IMR-90 (cell line): ENCODE measurements at regions not wholly inside any gene's neighbourhood (a gene's known extent, or its start where the extent isn't known, plus 50 kb on each side); places are given as distances from the start of the nearest gene placed in this dataset.
A peak's percentile ranks its signal among the peaks of the same experiment; 100 is the strongest.

ENCODE experiments used
- ATAC-seq: fragments of 200-7000 bp; cut with Tn5 transposase; 2 replicates; pipeline ENCODE4 v1.9.1; 2020; ENCODE audit warnings: low read depth, mild to moderate bottlenecking, moderate library complexity
- BruUV-seq: library from RNA; stranded (reverse); fragments of 400-500 nt; replicated peaks from 2 replicates; lab custom pipeline; 2021; lab: Mats Ljungman, UMichigan
- CTCF ChIA-PET: fragments of 300-600 bp; formaldehyde crosslinking; extraction: SDS; loops from one replicate; lab custom pipeline; 2021; ENCODE audit warnings: antibody characterized with exemption; lab: Yijun Ruan, JAX
- POLR2A ChIA-PET: fragments of 300-600 bp; sonication (Branson Sonifier 250); formaldehyde crosslinking; loops from one replicate; lab custom pipeline; 2022; ENCODE audit warnings: antibody characterized with exemption; ENCODE audit not compliant: unreplicated experiment; lab: Charles Lee
- DNase-seq: peaks from one replicate; pipeline ENCODE4 v3.0.0; 2013
- H2AFZ ChIP-seq: replicated peaks from 2 replicates; pipeline ENCODE3; 2013; ENCODE audit warnings: low read length, mild to moderate bottlenecking; ENCODE audit not compliant: poor library complexity
- H2AK5ac ChIP-seq: 2 replicates; pipeline ENCODE4 v1.6.1; 2013; ENCODE audit warnings: low read depth, low read length, inconsistent platforms
- H2AK9ac ChIP-seq: replicated peaks from 2 replicates; pipeline ENCODE3; 2013; ENCODE audit warnings: mild to moderate bottlenecking, low read depth, low read length, moderate library complexity; ENCODE audit not compliant: poor library complexity
- H2BK120ac ChIP-seq: 2 replicates; pipeline ENCODE4 v1.6.1; 2013; ENCODE audit warnings: low read depth, low read length, inconsistent platforms
- H2BK15ac ChIP-seq: 3 replicates; pipeline ENCODE4 v1.6.1; 2013; ENCODE audit warnings: low read depth, low read length, inconsistent platforms
- H2BK20ac ChIP-seq: 2 replicates; pipeline ENCODE4 v1.6.1; 2013; ENCODE audit warnings: low read depth, mild to moderate bottlenecking, inconsistent platforms, low read length, moderate library complexity
- H2BK5ac ChIP-seq: 2 replicates; pipeline ENCODE4 v1.6.1; 2013; ENCODE audit warnings: mild to moderate bottlenecking, low read depth, low read length, inconsistent platforms; ENCODE audit not compliant: poor library complexity, severe bottlenecking
- H3K14ac ChIP-seq: replicated peaks from 2 replicates; pipeline ENCODE4 v1.6.1; 2013; ENCODE audit warnings: low read depth, low read length, inconsistent platforms
- H3K18ac ChIP-seq: 2 replicates; pipeline ENCODE4 v1.6.1; 2013; ENCODE audit warnings: low read depth, low read length, control low read depth
- H3K23ac ChIP-seq: 2 replicates; pipeline ENCODE4 v1.6.1; 2013; ENCODE audit warnings: low read depth, low read length, inconsistent platforms
- H3K27ac ChIP-seq: 2 replicates; pipeline ENCODE4 v1.5.1; 2013; ENCODE audit warnings: mild to moderate bottlenecking, control low read depth, low read length; ENCODE audit not compliant: insufficient read depth
- H3K27me3 ChIP-seq: 2 replicates; pipeline ENCODE4 v1.6.1; 2013; ENCODE audit warnings: low read length; ENCODE audit not compliant: control insufficient read depth, insufficient read depth
- H3K36me3 ChIP-seq: 2 replicates; pipeline ENCODE4 v1.6.1; 2013; ENCODE audit warnings: low read length, mixed read lengths; ENCODE audit not compliant: control insufficient read depth, insufficient read depth
- H3K4ac ChIP-seq: 2 replicates; pipeline ENCODE4 v1.6.1; 2013; ENCODE audit warnings: low read depth, low read length, inconsistent platforms
- H3K4me1 ChIP-seq: 2 replicates; pipeline ENCODE4 v1.6.1; 2013; ENCODE audit warnings: low read length, mixed read lengths; ENCODE audit not compliant: control insufficient read depth, insufficient read depth
- H3K4me2 ChIP-seq: 2 replicates; pipeline ENCODE4 v1.6.1; 2013; ENCODE audit warnings: low read depth, mild to moderate bottlenecking, control low read depth, low read length, moderate library complexity
- H3K4me3 ChIP-seq: 2 replicates; pipeline ENCODE4 v1.5.1; 2013; ENCODE audit warnings: low read depth, mild to moderate bottlenecking, control low read depth, low read length, moderate library complexity; ENCODE audit not compliant: insufficient read depth
- H3K56ac ChIP-seq: 2 replicates; pipeline ENCODE4 v1.6.1; 2013; ENCODE audit warnings: low read length, inconsistent platforms; ENCODE audit not compliant: insufficient read depth; ENCODE audit errors: extremely low read depth
- H3K79me1 ChIP-seq, 2 experiments: 2 replicates each; pipeline ENCODE4 v1.6.1; 2013; ENCODE audit warnings: low read length in 2 of 2, inconsistent platforms in 1 of 2, low read depth in 1 of 2
- H3K9ac ChIP-seq: 2 replicates; pipeline ENCODE4 v1.6.1; 2013; ENCODE audit warnings: low read depth, low read length, control low read depth
- H3K9me1 ChIP-seq: 2 replicates; pipeline ENCODE4 v1.6.1; 2013; ENCODE audit warnings: low read length, inconsistent platforms; ENCODE audit not compliant: insufficient read depth
- H3K9me3 ChIP-seq: 2 replicates; pipeline ENCODE4 v1.6.1; 2013; ENCODE audit warnings: low read length; ENCODE audit not compliant: control insufficient read depth, insufficient read depth
- H4K20me1 ChIP-seq: 2 replicates; pipeline ENCODE4 v1.6.1; 2013; ENCODE audit warnings: low read length, inconsistent platforms; ENCODE audit not compliant: insufficient read depth
- H4K5ac ChIP-seq: 2 replicates; pipeline ENCODE4 v1.6.1; 2013; ENCODE audit warnings: mild to moderate bottlenecking, low read depth, low read length, control low read depth
- H4K8ac ChIP-seq, 2 experiments: 2 replicates each; pipeline ENCODE4 v1.6.1; 2013; ENCODE audit warnings: low read depth in 2 of 2, low read length in 2 of 2, control low read depth in 1 of 2, inconsistent platforms in 1 of 2
- H4K91ac ChIP-seq: 2 replicates; pipeline ENCODE4 v1.6.1; 2013; ENCODE audit warnings: low read depth, low read length, inconsistent platforms; ENCODE audit not compliant: insufficient read depth
- ELK1 ChIP-seq: fragments of 150-350 bp; IDR thresholded peaks from 2 replicates; pipeline ENCODE4 v1.6.1; 2016; ENCODE audit warnings: low read depth, mild to moderate bottlenecking, low read length, moderate library complexity, borderline replicate concordance
- FOS ChIP-seq: fragments of 150-350 bp; IDR thresholded peaks from 2 replicates; pipeline ENCODE4 v1.6.1; 2016; ENCODE audit warnings: low read depth, low read length
- MAFK ChIP-seq: IDR thresholded peaks from 2 replicates; pipeline ENCODE4 v1.6.1; 2012; ENCODE audit warnings: low read depth, low read length, improper control_type of control experiment
- SMC3 ChIP-seq: fragments of 150-350 bp; IDR thresholded peaks from 2 replicates; pipeline ENCODE4 v1.6.1; 2016; ENCODE audit warnings: low read depth, mild to moderate bottlenecking, antibody characterized with exemption, low read length, moderate library complexity
- WGBS, 2 experiments: methylation state at CpG; one replicate each; pipeline versions ENCODE4 v1.1.5 to v1.1.7; 2013; ENCODE audit warnings: missing lambda C conversion rate in 2 of 2; ENCODE audit not compliant: insufficient read length in 1 of 2; ENCODE audit errors: extremely low coverage in 2 of 2; 5-methylcytosine and 5-hydroxymethylcytosine counted together
- dilution Hi-C: fragments of 300-500 bp; cut with HindIII; formaldehyde crosslinking; loops from one replicate; pipeline ENCODE4 v1.14.3; 2018; ENCODE audit warnings: low sequenced_read_pairs; ENCODE audit not compliant: unreplicated experiment
- in situ Hi-C: fragments of 300-500 bp; cut with MboI; formaldehyde crosslinking; loops from 3 replicates; pipeline ENCODE4 v1.14.3; 2019; ENCODE audit warnings: low sequenced_read_pairs, inconsistent platforms, mixed read lengths
- intact Hi-C: fragments of 100-400 bp; cut with micrococcal nuclease; formaldehyde crosslinking; loops from 2 replicates; pipeline ENCODE4 v1.10.0; 2022

DNA sequence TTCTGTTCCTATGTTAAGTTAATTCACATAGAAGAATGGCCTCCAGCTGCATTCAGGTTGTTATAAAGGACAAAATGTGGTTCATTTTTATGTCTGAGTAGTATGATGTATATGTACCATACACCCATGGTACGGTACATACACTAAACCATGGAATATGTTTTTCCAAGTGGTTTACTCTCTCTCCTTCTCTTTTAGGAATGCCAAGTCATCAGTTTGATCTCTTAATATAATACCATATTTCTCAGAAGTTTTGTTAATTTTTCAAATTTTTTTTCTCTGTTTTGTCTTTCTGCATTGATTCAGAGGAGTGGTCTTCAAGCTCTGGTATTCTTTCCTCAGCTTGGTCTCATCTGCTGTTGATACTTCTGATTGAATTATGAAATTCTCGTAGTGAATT, 230.9 kb downstream of the DSEL start:
- CTCF ChIA-PET = interaction anchor here (0.6 kb wide), 2 partner anchors 230 to 729 kb away, joined by 3 to 8 read pairs; no protein-coding TSS in a partner anchor
- dilution Hi-C loops = no loop called here

More for the DNA sequence above, 230.9 kb downstream of the DSEL start:
- DNase-seq = no peak
- no peak overlapping the region for H2BK120ac ChIP-seq
- H3K4me1 ChIP-seq = peaks cover 3% of the 10 kb centered on the region
- H4K5ac ChIP-seq = no peak overlapping the region
- H3K9me3 ChIP-seq = no peaks in the 10 kb centered on the region
- no CpG with 5 or more reads among the region's 2 CpGs for WGBS, 2 experiments
- H3K4me2 ChIP-seq = no peak overlapping the region
- H4K91ac ChIP-seq = no peak overlapping the region
- TF ChIP-seq SMC3 = no peak
- TF ChIP-seq ELK1 = no peak
- peak; percentile 63 for TF ChIP-seq MAFK
- TF ChIP-seq FOS = no peak
- H4K20me1 ChIP-seq = no peaks in the 10 kb centered on the region
- no peak overlapping the region for H2BK5ac ChIP-seq
- no peak overlapping the region for H4K8ac ChIP-seq
- no peak overlapping the region for H2AFZ ChIP-seq
- ATAC-seq = no peak
- H3K9ac ChIP-seq = no peak overlapping the region
- H3K9me1 ChIP-seq = no peaks in the 10 kb centered on the region
- no TSS peak for BruUV-seq
- no peak overlapping the region for H3K23ac ChIP-seq
- H3K27ac ChIP-seq = no peak overlapping the region
- H3K4ac ChIP-seq = no peak overlapping the region
- H3K79me1 ChIP-seq = no peaks in the 10 kb centered on the region
- H3K36me3 ChIP-seq = no peaks in the 10 kb centered on the region
- H2BK20ac ChIP-seq = no peak overlapping the region
- no peak overlapping the region for H3K4me3 ChIP-seq
- intact Hi-C loops = no loop called here
- H2BK15ac ChIP-seq = no peak overlapping the region
- H3K14ac ChIP-seq = no peak overlapping the region
- no peaks in the 10 kb centered on the region for H3K27me3 ChIP-seq
- no peak overlapping the region for H3K56ac ChIP-seq
- POLR2A ChIA-PET = no interaction called here
- H2AK5ac ChIP-seq = no peak overlapping the region
- in situ Hi-C loops = no loop called here
- H3K18ac ChIP-seq = no peak overlapping the region
- H2AK9ac ChIP-seq = no peak overlapping the region
